GM12878 (cell line): ENCODE measurements at regions not wholly inside any gene's neighbourhood (a gene's known extent, or its start where the extent isn't known, plus 50 kb on each side); places are given as distances from the start of the nearest gene placed in this dataset.
"Not testable (repeated sequence)": the region's sequence is repeated elsewhere in the genome, so short reads cannot be mapped to it uniquely, and the experiment has no call there.

Experiments
- ATAC-seq: fragments of 200-7000 bp; cut with Tn5 transposase; 3 replicates; pipeline ENCODE4 v1.9.1; 2020; ENCODE audit warnings: mild to moderate bottlenecking, moderate library complexity
- BruUV-seq: library from RNA; stranded (reverse); fragments of 400-500 nt; replicated peaks from 2 replicates; lab custom pipeline; 2021; lab: Mats Ljungman, UMichigan
- CTCF ChIA-PET: fragments of 300-600 bp; sonication (Branson Sonifier 250); formaldehyde crosslinking; extraction: SDS; loops from one replicate; lab custom pipeline; 2021; ENCODE audit warnings: inconsistent platforms; lab: Yijun Ruan, JAX
- POLR2A ChIA-PET: fragments of 350-600 bp; formaldehyde crosslinking; extraction: SDS; loops from one replicate; lab custom pipeline; 2021; ENCODE audit warnings: inconsistent platforms; lab: Charles Lee
- RAD21 ChIA-PET: fragments of 300-600 bp; sonication (Branson Sonifier 250); formaldehyde crosslinking; loops from one replicate; lab custom pipeline; 2023; ENCODE audit warnings: antibody characterized with exemption; ENCODE audit not compliant: unreplicated experiment; lab: Charles Lee
- SMC1A ChIA-PET: fragments of 300-600 bp; sonication (Branson Sonifier 250); formaldehyde crosslinking; loops from one replicate; lab custom pipeline; 2023; ENCODE audit not compliant: unreplicated experiment, uncharacterized antibody; lab: Charles Lee
- DNase-seq: peaks from one replicate; pipeline ENCODE4 v3.0.0-alpha.2; 2011; ENCODE audit warnings: low read depth, low spot score
- FAIRE-seq: peaks from 3 replicates; lab custom pipeline; 2011; peaks lifted over from hg19 to GRCh38; lab: Jason Lieb, UNC
- H2AFZ ChIP-seq: 2 replicates; pipeline ENCODE4 v1.6.0; 2011; ENCODE audit warnings: low read depth, low read length, control low read depth; ENCODE audit not compliant: control insufficient read depth
- H3K27ac ChIP-seq: 2 replicates; pipeline ENCODE4 v1.5.1; 2011; ENCODE audit warnings: control low read depth; ENCODE audit not compliant: control insufficient read depth, insufficient read depth
- H3K27me3 ChIP-seq, 2 experiments: replicated peaks in 1 of 2; 2 replicates each; pipeline versions ENCODE4 v1.6.0 to v1.6.1; 2011; ENCODE audit warnings: low read length in 1 of 2; ENCODE audit not compliant: control insufficient read depth in 2 of 2, insufficient read depth in 2 of 2
- H3K36me3 ChIP-seq, 2 experiments: 2 replicates each; pipeline ENCODE4 v1.5.1; 2011; ENCODE audit warnings: low read length in 1 of 2; ENCODE audit not compliant: control insufficient read depth in 2 of 2, insufficient read depth in 2 of 2
- H3K4me1 ChIP-seq: 2 replicates; pipeline ENCODE4 v1.6.1; 2011; ENCODE audit warnings: mild to moderate bottlenecking, low read length, moderate library complexity, mixed read lengths; ENCODE audit not compliant: control insufficient read depth, insufficient read depth
- H3K4me2 ChIP-seq: 2 replicates; pipeline ENCODE4 v1.6.0; 2011; ENCODE audit warnings: control low read depth; ENCODE audit not compliant: control insufficient read depth, insufficient read depth
- H3K4me3 ChIP-seq: fragments of 200-600 bp; sonication (generic); 2 replicates; pipeline ENCODE4 v1.5.1; 2016
- H3K79me2 ChIP-seq: 2 replicates; pipeline ENCODE4 v1.6.0; 2011; ENCODE audit warnings: low read length; ENCODE audit not compliant: control insufficient read depth, insufficient read depth
- H3K9ac ChIP-seq: 2 replicates; pipeline ENCODE4 v1.8.0; 2011; ENCODE audit warnings: low read length, control low read depth, mixed read lengths; ENCODE audit not compliant: control insufficient read depth, insufficient read depth
- H3K9me3 ChIP-seq: replicated peaks from 3 replicates; pipeline ENCODE4 v1.5.1; 2011; ENCODE audit warnings: mild to moderate bottlenecking, low read length; ENCODE audit not compliant: control insufficient read depth, insufficient read depth
- H4K20me1 ChIP-seq: 2 replicates; pipeline ENCODE4 v1.6.0; 2011; ENCODE audit not compliant: control insufficient read depth, insufficient read depth
- POLR2AphosphoS2 ChIP-seq: IDR thresholded peaks from 2 replicates; pipeline ENCODE4 v1.6.1; 2011; ENCODE audit warnings: low read depth, mild to moderate bottlenecking, low read length, improper control_type of control experiment, moderate library complexity
- ZBTB11 ChIP-seq: fragments of 450-650 bp; formaldehyde crosslinking; IDR thresholded peaks from 2 replicates; pipeline ENCODE4 v1.5.0; 2022; ENCODE audit warnings: mild to moderate bottlenecking, missing genetic modification characterization
- WGBS: methylation state at CpG from one replicate; pipeline ENCODE4 v1.1.6; 2016; ENCODE audit warnings: low lambda C conversion rate; ENCODE audit not compliant: insufficient replicate concordance, insufficient coverage; ENCODE audit errors: missing lambda C conversion rate; 5-methylcytosine and 5-hydroxymethylcytosine counted together
- in situ Hi-C: fragments of 300-500 bp; cut with MboI; formaldehyde crosslinking; loops from 9 replicates; pipeline ENCODE4 v1.14.3; 2018; ENCODE audit warnings: mixed read lengths
- intact Hi-C: fragments of 100-400 bp; cut with micrococcal nuclease; formaldehyde crosslinking; loops from one replicate; pipeline ENCODE4 v1.14.2; 2022; ENCODE audit not compliant: unreplicated experiment

DNA sequence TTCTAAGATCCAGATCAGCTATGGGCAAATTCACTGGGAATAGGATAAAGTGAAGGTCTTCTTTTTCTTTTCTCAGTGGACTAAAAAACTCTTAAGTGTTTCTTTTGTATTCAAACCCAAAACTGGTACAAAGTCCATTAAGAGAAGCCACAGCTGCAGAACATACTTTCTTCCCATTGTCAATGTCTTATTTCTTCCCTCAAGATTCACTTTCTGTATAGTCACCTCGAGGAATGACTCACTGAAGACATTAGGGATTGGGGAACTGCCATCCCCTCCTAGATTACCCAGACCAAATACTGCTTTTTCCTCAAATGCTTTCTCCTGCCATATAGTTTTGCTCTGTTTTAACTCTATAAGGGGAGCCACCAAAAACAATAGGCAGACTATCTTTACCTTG, 117.4 kb upstream of the SYT13 start:
- DNase-seq, H3K4me1 ChIP-seq, SMC1A ChIA-PET, POLR2A ChIA-PET, H3K4me2 ChIP-seq, BruUV-seq, FAIRE-seq, H3K36me3 ChIP-seq, H3K27me3 ChIP-seq, H3K27ac ChIP-seq, H3K4me3 ChIP-seq, H3K79me2 ChIP-seq, H3K9me3 ChIP-seq, H4K20me1 ChIP-seq, H2AFZ ChIP-seq, intact Hi-C loops, ATAC-seq, RAD21 ChIA-PET, in situ Hi-C loops, H3K9ac ChIP-seq: not testable (repeated sequence)
- WGBS, result 0% methylated on average over 1 of the region's 1 CpG
- CTCF ChIA-PET, result interaction anchor here (1.0 kb wide), 1 partner anchor 32 kb away, joined by 3 read pairs; no protein-coding TSS in a partner anchor

GRCh38 chr11:45402049-45402630, 116.0 kb upstream of the SYT13 start:
- in situ Hi-C loops (no loop called here), intact Hi-C loops (no loop called here)
- H2AFZ ChIP-seq, result no peak overlapping the region
- no peak overlapping the region for H3K9ac ChIP-seq
- no peak for FAIRE-seq
- WGBS, result 75% methylated on average over 1 of the region's 1 CpG
- H4K20me1 ChIP-seq, result no peaks in the 10 kb centered on the region
- ChIA-PET POLR2A (no interaction called here), SMC1A (no interaction called here), CTCF (no interaction called here), RAD21 (no interaction called here)
- no peaks in the 10 kb centered on the region for H3K27me3 ChIP-seq
- no peaks in the 10 kb centered on the region for H3K9me3 ChIP-seq
- H3K27ac ChIP-seq, result no peak overlapping the region
- no peaks in the 10 kb centered on the region for H3K4me1 ChIP-seq
- no peak for ATAC-seq
- DNase-seq, result no peak
- no peaks in the 10 kb centered on the region for H3K79me2 ChIP-seq
- no peak overlapping the region for H3K4me2 ChIP-seq
- BruUV-seq, result no TSS peak
- TF ChIP-seq POLR2AphosphoS2 (no peak), ZBTB11 (CRISPR knock-in tag) (no peak)
- no peaks in the 10 kb centered on the region for H3K36me3 ChIP-seq
- H3K4me3 ChIP-seq, result no peak overlapping the region
